T-helper 1 cell treated with Interleukin-12 subunit alpha and Interleukin-12 subunit beta and Interleukin-4 antibody, amounts not matched to agents 30 μg/mL and 1 μg/mL, for 36 hours (primary cell): ENCODE measurements at regions not wholly inside any gene's neighbourhood (a gene's known extent, or its start where the extent isn't known, plus 50 kb on each side); places are given as distances from the start of the nearest gene placed in this dataset.
"Not testable (repeated sequence)": the region's sequence is repeated elsewhere in the genome, so short reads cannot be mapped to it uniquely, and the experiment has no call there.

Experiments used
- H3K27ac Mint-ChIP-seq: one replicate; pipeline ENCODE4 v1.8.0; 2021; ENCODE audit warnings: mild to moderate bottlenecking, mixed read lengths
- H3K27me3 Mint-ChIP-seq: one replicate; pipeline ENCODE4 v1.8.0; 2021; ENCODE audit warnings: low read depth, mixed read lengths
- H3K36me3 Mint-ChIP-seq: one replicate; pipeline ENCODE4 v1.8.0; 2021; ENCODE audit warnings: low read depth, mixed read lengths
- H3K4me1 Mint-ChIP-seq: one replicate; pipeline ENCODE4 v1.8.0; 2021; ENCODE audit warnings: low read depth, mixed read lengths
- H3K4me3 Mint-ChIP-seq: one replicate; pipeline ENCODE4 v1.8.0; 2021; ENCODE audit warnings: mild to moderate bottlenecking, moderate library complexity, mixed read lengths
- H3K9me3 Mint-ChIP-seq: one replicate; pipeline ENCODE4 v1.8.0; 2021; ENCODE audit warnings: mixed read lengths

DNA sequence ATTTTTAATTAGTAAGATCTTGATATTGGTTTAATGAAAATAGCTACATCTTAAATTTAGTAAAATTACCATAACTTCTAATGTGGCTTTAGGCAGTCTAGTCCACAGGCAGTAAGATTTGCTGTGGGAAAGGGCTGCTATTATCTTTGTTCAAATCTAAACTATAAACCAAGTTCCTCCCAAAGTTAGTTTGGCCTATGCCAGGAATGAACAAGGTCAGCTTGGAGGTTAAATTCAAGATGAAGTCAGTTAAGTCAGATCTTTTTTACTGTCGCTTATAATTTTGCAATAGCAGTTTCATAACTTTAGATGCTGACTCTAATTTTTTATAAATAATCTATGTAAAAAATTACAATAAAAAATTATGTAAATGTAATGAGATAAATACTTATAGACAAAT lies 1016.9 kb upstream of the ALCAM start:
- Mint-ChIP-seq H3K27ac (no peak overlapping the region), H3K27me3 (no peaks in the 10 kb centered on the region), H3K4me1 (no peaks in the 10 kb centered on the region), H3K36me3 (no peaks in the 10 kb centered on the region), H3K9me3 (no peaks in the 10 kb centered on the region), H3K4me3 (no peak overlapping the region)

DNA sequence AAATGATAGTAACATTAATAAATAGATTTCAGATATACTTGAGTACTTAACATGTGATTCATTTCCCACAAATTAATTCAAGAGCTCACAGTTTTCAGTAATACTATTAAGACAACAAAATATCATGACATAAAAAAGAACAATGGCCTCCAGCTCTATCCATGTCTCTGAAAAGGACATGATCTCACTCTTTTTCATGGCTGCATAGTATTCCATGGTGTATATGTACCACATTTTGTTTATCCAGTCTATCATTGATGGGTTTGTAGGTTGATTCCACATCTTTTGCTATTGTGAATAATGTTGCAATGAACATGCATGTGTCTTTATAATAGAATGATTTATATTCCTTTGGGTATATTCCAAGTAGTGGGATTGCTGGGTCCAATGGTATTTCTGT lies 1012.8 kb upstream of the ALCAM start:
- H3K4me1 Mint-ChIP-seq, result no peaks in the 10 kb centered on the region
- no peaks in the 10 kb centered on the region for H3K27me3 Mint-ChIP-seq

DNA sequence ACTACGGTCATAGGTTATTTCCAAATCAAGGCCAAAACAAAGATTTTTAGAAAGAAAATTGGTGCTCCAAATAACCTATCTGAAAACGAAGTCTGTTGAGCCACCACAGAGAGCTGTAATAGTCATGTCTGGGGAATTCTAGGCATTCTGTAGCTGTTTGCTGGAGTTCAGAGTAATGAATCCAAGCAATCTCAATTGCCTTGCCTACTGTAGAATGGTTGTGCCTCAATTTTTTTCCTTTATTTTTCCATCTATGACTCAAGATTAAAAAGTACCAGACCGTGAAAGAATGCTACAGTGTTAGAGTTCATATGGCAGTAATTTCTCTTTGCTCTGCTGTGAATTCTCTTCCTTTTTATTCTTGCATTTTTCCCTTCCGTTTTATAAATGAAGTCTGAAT lies 1007.2 kb upstream of the ALCAM start:
- Mint-ChIP-seq H3K4me3 (no peak overlapping the region), H3K4me1 (no peaks in the 10 kb centered on the region), H3K9me3 (peaks cover 4% of the 10 kb centered on the region), H3K36me3 (no peaks in the 10 kb centered on the region), H3K27ac (no peak overlapping the region), H3K27me3 (no peaks in the 10 kb centered on the region)

More for the DNA sequence above, 1012.8 kb upstream of the ALCAM start:
- no peak overlapping the region for H3K27ac Mint-ChIP-seq
- no peaks in the 10 kb centered on the region for H3K9me3 Mint-ChIP-seq
- H3K4me3 Mint-ChIP-seq, result no peak overlapping the region
- H3K36me3 Mint-ChIP-seq, result no peaks in the 10 kb centered on the region

DNA sequence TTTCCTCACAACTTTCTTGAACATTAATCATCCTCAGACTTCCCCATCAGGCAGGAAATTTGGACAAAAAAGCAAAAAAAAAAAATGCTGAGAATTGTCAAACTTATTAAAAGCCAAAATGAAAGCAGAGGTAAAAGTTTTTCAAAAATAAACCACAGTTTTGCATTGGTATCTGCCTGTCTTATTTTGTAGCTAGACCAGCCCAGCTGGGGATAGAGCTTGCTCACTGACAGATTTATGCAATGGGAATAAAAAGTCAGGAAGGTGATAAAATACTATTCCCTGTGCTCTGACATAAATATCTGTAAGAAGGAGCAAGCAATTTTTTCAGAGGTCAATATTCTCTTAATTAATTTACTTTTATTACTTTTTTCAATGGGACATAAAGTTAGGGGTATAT lies 1006.7 kb upstream of the ALCAM start:
- Mint-ChIP-seq H3K4me3 (no peak overlapping the region), H3K27me3 (no peaks in the 10 kb centered on the region), H3K27ac (no peak overlapping the region), H3K4me1 (no peaks in the 10 kb centered on the region), H3K9me3 (peaks cover 4% of the 10 kb centered on the region), H3K36me3 (no peaks in the 10 kb centered on the region)

DNA sequence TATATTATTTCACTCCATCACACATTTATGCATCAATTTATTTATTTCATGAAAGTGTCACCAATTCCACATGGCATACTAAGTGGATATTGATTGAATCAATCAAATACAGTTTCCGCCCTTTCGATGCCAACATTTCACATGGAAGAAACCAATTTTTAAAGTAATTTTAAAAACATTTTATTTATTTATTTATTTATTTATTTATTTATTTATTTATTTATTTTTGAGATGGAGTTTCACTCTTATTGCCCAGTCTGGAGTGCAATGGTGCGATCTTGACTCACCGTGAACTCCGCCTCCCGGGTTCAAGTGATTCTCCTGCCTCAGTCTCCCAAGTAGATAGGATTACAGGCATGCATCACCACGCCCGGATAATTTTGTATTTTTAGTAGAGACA lies 1005.0 kb upstream of the ALCAM start:
- not testable (repeated sequence) for H3K36me3 Mint-ChIP-seq, H3K27ac Mint-ChIP-seq, H3K4me1 Mint-ChIP-seq, H3K27me3 Mint-ChIP-seq, H3K4me3 Mint-ChIP-seq, H3K9me3 Mint-ChIP-seq

DNA sequence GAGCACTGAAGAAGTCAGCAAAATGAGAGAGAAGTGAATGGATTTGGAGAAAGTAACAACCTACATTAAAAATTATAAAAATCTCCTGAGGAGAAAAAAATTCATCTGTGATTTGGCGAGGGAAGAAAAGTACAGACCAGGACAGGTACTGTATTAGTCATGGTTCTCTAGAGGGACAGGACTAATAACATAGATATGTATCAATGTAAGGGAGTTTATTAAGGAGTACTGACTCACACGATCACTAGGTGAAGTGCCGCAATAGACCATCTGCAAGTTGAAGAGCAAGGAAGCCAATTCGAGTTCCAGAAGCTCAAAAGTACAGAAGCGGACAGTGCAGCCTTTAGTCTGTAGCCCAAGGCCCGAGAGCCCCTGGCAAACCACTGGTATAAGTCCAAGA lies 1004.4 kb upstream of the ALCAM start:
- H3K27me3 Mint-ChIP-seq, result no peaks in the 10 kb centered on the region
- no peak overlapping the region for H3K4me3 Mint-ChIP-seq
- no peaks in the 10 kb centered on the region for H3K36me3 Mint-ChIP-seq
- H3K9me3 Mint-ChIP-seq, result peaks cover 4% of the 10 kb centered on the region
- no peaks in the 10 kb centered on the region for H3K4me1 Mint-ChIP-seq
- H3K27ac Mint-ChIP-seq, result no peak overlapping the region

DNA sequence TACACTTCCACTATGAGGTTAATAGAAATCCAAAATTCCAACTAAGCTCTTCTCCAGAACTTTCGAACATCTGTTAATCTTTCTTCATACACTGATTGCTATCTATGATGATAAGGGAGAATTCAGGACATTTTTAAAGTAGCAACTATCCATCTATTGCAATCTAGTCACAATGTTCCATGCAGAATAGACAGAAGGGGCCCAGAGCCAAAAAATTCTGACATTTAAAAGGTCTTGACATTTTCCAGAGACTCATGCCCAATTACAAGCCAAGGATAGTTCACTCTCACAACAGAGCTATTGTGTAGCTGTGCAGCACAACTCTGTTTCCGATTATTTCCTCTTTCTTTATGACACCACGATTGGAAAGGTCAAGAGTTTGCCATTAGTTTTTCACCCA lies 999.7 kb upstream of the ALCAM start:
- no peaks in the 10 kb centered on the region for H3K36me3 Mint-ChIP-seq
- no peak overlapping the region for H3K27ac Mint-ChIP-seq
- H3K27me3 Mint-ChIP-seq, result no peaks in the 10 kb centered on the region
- H3K4me3 Mint-ChIP-seq, result no peak overlapping the region
- no peaks in the 10 kb centered on the region for H3K4me1 Mint-ChIP-seq
- peaks cover 2% of the 10 kb centered on the region for H3K9me3 Mint-ChIP-seq

DNA sequence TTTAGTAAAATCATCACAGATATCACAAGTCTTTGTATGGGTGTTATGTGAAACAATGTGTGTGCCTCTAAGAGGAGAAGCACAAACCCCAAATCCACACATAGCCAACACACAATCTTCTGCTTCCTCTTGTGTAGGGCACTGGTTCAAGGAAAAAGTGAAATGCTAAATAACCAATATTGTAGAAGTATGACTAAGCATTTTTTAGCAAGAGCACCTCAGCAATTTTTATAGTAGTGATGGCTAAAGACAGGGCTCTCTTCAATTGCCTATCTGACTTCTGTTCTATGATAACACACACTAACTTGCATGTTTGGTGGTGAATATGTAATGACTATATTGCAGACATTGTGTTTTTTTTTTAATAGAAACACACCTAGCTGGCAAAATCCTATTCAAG lies 997.9 kb upstream of the ALCAM start:
- H3K27me3 Mint-ChIP-seq, result no peaks in the 10 kb centered on the region
- no peaks in the 10 kb centered on the region for H3K36me3 Mint-ChIP-seq
- H3K27ac Mint-ChIP-seq, result no peak overlapping the region
- H3K9me3 Mint-ChIP-seq, result peaks cover 3% of the 10 kb centered on the region
- no peak overlapping the region for H3K4me3 Mint-ChIP-seq
- H3K4me1 Mint-ChIP-seq, result no peaks in the 10 kb centered on the region

DNA sequence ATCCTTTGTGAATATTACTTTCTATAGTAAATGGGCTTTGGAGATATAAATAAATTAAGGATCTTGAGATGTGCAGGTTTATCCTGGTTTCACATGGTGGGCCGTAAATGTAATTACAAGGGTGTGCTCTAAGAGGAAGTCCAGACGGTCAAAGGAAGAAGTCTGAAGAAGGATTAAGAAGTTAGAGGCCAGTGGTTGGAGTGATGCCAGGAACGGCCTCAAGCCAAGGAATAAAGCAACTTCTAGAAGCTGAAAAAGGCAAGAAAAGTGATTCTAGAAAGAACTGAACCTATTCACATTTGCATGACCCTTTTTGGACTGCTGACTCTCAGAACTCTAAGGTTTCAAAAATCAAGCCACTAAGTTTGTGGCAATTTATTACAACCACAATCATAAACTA lies 981.3 kb upstream of the ALCAM start:
- no peak overlapping the region for H3K4me3 Mint-ChIP-seq
- no peaks in the 10 kb centered on the region for H3K36me3 Mint-ChIP-seq
- H3K27me3 Mint-ChIP-seq, result no peaks in the 10 kb centered on the region
- H3K9me3 Mint-ChIP-seq, result peaks cover 3% of the 10 kb centered on the region
- no peak overlapping the region for H3K27ac Mint-ChIP-seq
- H3K4me1 Mint-ChIP-seq, result no peaks in the 10 kb centered on the region

DNA sequence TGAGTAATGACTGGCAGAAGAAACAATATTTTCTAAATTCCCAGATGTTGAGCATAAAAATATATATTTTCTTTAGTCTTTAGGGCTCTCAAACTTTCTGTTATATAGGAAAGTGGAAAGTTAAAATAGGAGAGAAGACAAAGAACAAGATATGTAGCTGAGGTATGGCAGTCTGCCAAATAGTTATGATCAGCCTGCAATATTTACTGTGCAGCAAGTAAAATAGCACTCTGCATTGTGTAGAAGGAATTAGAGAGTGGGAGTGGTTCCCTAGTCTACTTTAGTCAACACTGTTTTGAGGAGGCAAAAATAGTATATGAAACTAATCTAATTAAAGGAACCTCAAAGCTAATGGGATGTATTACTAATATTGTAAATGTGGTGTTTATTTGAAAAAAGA lies 978.1 kb upstream of the ALCAM start:
- Mint-ChIP-seq H3K4me1 (no peaks in the 10 kb centered on the region), H3K4me3 (no peak overlapping the region), H3K27me3 (no peaks in the 10 kb centered on the region), H3K9me3 (peaks cover 3% of the 10 kb centered on the region), H3K27ac (no peak overlapping the region), H3K36me3 (no peaks in the 10 kb centered on the region)

DNA sequence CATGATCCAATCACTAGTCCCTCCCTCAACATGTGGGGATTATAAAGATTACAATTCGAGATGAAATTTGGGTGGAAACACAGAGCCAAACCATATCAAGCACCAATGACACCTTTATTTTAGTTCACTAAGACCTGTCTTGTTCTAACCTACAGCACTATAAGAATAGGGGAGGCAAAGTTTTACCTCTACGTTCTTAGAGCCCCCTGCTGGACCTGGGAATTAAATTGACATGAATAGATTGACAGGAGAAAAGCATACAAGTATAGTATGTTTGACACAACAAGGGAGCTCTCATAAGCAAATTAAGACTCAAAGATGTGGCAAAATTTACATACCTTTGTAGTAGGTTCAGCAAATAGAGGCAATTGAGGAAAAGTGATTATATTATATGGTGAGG lies 974.4 kb upstream of the ALCAM start:
- H3K27ac Mint-ChIP-seq, result no peak overlapping the region
- H3K4me3 Mint-ChIP-seq, result no peak overlapping the region
- H3K36me3 Mint-ChIP-seq, result no peaks in the 10 kb centered on the region
- no peaks in the 10 kb centered on the region for H3K27me3 Mint-ChIP-seq
- peaks cover 3% of the 10 kb centered on the region for H3K9me3 Mint-ChIP-seq
- H3K4me1 Mint-ChIP-seq, result no peaks in the 10 kb centered on the region

DNA sequence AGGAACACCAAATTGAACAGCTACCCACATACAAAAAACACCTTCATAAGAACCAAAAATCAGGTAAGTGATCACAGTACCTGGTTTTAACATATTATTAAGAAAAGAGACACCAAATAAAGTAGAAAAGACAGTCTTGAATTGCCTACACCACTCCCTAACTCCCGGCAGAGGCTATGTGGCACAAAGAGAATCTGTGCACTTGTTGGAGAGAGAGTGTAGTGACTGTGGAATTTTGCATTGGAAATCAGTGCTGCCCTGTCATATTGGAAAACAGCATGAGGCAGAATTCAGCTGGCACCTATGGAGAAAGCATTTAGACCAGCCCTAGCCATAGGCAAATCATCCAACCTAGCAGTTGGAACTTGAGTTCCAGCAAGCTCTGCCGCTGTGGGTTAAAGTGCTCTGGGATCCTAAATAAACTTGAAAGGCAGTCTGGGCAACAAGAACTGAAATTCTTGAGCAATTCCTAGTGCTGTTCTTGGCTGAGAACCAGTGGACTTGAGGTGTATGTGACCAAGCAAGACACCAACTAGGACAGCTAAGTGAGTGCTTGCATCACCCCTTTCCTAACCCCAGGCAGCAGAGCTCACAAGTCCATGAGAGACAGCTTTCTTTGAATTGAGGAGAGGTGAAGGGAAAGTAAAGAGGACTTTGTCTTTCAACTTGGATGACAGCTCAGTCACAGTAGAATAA lies 969.6 kb upstream of the ALCAM start:
- no peaks in the 10 kb centered on the region for H3K36me3 Mint-ChIP-seq
- H3K9me3 Mint-ChIP-seq, result peaks cover 5% of the 10 kb centered on the region
- H3K27ac Mint-ChIP-seq, result no peak overlapping the region
- no peaks in the 10 kb centered on the region for H3K27me3 Mint-ChIP-seq
- H3K4me1 Mint-ChIP-seq, result no peaks in the 10 kb centered on the region
- no peak overlapping the region for H3K4me3 Mint-ChIP-seq

DNA sequence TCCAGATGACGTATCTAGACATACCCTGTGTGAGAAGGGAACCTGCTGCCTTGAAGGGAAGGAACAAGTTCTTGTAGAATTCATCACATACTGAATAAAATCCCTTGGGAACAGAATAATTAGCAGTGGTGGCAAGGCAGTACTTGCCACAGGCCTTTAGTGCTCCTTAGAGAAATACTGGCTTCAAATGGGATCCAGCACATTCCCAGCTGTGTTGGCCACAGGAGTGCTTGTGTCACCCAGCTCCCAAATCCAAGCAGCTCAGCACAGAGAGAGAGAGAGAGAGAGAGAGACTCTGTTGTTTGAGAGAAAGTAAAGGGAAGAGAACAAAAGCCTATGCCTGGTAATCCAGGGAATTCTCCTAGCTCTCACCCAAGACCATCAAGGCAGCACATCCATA lies 969.0 kb upstream of the ALCAM start:
- Mint-ChIP-seq H3K4me1 (no peaks in the 10 kb centered on the region), H3K36me3 (no peaks in the 10 kb centered on the region), H3K9me3 (peaks cover 5% of the 10 kb centered on the region)

DNA sequence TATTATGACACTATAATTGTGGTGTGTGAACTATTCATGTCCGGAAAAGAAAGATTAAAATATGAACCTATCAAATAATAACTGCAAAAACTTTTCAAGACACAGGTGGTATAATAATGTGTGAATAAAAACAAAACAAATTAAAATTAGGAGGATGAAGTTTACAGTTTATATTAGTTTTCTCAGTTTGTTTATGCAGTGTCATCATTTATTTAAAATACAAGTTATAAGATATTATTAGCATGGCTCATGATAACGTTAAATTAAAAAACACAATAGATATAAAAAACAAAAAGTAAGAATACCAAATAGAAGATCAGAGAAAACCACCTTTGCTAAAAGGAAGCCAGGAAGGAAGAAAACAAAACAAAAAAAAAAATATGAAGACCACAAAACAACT lies 963.8 kb upstream of the ALCAM start:
- Mint-ChIP-seq H3K9me3 (peaks cover 5% of the 10 kb centered on the region), H3K36me3 (no peaks in the 10 kb centered on the region), H3K27ac (no peak overlapping the region), H3K4me3 (no peak overlapping the region), H3K4me1 (no peaks in the 10 kb centered on the region), H3K27me3 (no peaks in the 10 kb centered on the region)

More for the DNA sequence above, 969.0 kb upstream of the ALCAM start:
- Mint-ChIP-seq H3K27me3 (no peaks in the 10 kb centered on the region), H3K4me3 (no peak overlapping the region), H3K27ac (no peak overlapping the region)

DNA sequence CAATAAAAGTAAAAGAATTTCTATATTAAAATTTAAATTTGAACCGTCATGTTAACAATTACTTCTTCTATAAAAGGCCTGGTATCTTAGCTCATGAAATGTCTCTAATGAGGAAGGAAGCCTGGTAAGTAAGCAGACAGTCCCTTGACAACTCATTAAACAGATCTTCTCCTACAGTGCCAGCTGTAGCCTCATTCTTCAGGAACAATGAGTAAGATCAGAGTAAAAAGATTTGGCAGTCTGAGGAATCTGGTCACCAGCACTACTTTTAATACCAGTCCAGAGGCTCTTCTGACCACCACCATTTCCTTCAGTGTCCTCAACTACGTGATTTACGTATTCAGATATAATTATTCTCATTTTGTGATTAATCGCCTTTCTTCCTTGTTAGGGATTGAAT lies 955.0 kb upstream of the ALCAM start:
- Mint-ChIP-seq H3K36me3 (no peaks in the 10 kb centered on the region), H3K4me3 (no peak overlapping the region), H3K27me3 (no peaks in the 10 kb centered on the region), H3K9me3 (no peaks in the 10 kb centered on the region), H3K27ac (no peak overlapping the region), H3K4me1 (no peaks in the 10 kb centered on the region)
